SK-N-SH (cell line): ENCODE measurements at regions not wholly inside any gene's neighbourhood (a gene's known extent, or its start where the extent isn't known, plus 50 kb on each side); places are given as distances from the start of the nearest gene placed in this dataset.

ENCODE experiments used
- POLR2AphosphoS5 ChIP-seq: IDR thresholded peaks from 2 replicates; pipeline ENCODE4 v1.6.1; 2012; ENCODE audit warnings: low read depth, low read length
- RAD21 ChIP-seq: IDR thresholded peaks from 2 replicates; pipeline ENCODE4 v1.6.1; 2012; ENCODE audit warnings: mild to moderate bottlenecking, low read length
- RCOR1 ChIP-seq: fragments of 150-350 bp; IDR thresholded peaks from 2 replicates; pipeline ENCODE4 v1.6.1; 2017; ENCODE audit warnings: antibody characterized with exemption, low read length
- REST ChIP-seq: IDR thresholded peaks from 2 replicates; pipeline ENCODE4 v1.6.1; 2012; ENCODE audit warnings: mild to moderate bottlenecking, low read depth, low read length, moderate library complexity
- RFX5 ChIP-seq: IDR thresholded peaks from 2 replicates; pipeline ENCODE4 v1.6.1; 2012; ENCODE audit warnings: mild to moderate bottlenecking, improper control_type of control experiment, low read length
- YY1 ChIP-seq: IDR thresholded peaks from 2 replicates; pipeline ENCODE4 v1.4.0; 2012; ENCODE audit warnings: low read depth, mild to moderate bottlenecking
- TF ChIP-seq, protein P1 (sequence below): fragments of 200-600 bp; sonication (generic); IDR thresholded peaks from 2 replicates; pipeline ENCODE4 v1.6.1; 2017; ENCODE audit warnings: antibody characterized with exemption, mild to moderate bottlenecking, moderate library complexity

DNA sequence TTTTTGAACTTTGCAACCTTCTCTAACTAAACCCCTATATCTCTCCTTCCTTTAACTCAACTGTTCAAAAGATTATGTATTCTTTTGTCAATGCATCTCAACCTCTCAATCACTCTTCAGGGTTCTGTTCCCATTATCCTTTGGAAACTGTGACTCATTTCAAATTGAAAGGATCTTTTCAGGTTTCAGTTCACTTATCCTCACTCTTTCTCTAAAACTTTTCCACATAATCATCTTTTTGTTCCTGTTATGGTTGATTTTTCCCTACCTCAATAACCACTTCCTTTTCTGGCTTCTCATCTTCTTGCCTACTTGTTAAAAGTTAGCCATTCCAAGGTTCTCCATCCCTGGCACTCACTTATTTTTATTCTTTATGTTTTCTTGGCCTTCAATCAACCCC, 56.2 kb upstream of the NUF2 start:
- TF ChIP-seq RCOR1 = no peak
- no peak for TF ChIP-seq REST
- no peak for TF ChIP-seq RFX5
- TF ChIP-seq, protein P1, sequence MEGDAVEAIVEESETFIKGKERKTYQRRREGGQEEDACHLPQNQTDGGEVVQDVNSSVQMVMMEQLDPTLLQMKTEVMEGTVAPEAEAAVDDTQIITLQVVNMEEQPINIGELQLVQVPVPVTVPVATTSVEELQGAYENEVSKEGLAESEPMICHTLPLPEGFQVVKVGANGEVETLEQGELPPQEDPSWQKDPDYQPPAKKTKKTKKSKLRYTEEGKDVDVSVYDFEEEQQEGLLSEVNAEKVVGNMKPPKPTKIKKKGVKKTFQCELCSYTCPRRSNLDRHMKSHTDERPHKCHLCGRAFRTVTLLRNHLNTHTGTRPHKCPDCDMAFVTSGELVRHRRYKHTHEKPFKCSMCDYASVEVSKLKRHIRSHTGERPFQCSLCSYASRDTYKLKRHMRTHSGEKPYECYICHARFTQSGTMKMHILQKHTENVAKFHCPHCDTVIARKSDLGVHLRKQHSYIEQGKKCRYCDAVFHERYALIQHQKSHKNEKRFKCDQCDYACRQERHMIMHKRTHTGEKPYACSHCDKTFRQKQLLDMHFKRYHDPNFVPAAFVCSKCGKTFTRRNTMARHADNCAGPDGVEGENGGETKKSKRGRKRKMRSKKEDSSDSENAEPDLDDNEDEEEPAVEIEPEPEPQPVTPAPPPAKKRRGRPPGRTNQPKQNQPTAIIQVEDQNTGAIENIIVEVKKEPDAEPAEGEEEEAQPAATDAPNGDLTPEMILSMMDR = no peak
- TF ChIP-seq POLR2AphosphoS5 = no peak
- TF ChIP-seq RAD21 = no peak
- TF ChIP-seq YY1 = no peak
